OCI-LY3 (cell line): ENCODE measurements at regions not wholly inside any gene's neighbourhood (a gene's known extent, or its start where the extent isn't known, plus 50 kb on each side); places are given as distances from the start of the nearest gene placed in this dataset.

ENCODE experiments used
- CTCF ChIP-seq: fragments of 200-600, 300-600 bp; sonication (generic); IDR thresholded peaks from 2 replicates; pipeline ENCODE4 v1.5.1; 2014; ENCODE audit warnings: antibody characterized with exemption, low read length, low read depth
- EZH2phosphoT487 ChIP-seq: fragments of 200-600 bp; shearing (Covaris generic); IDR thresholded peaks from 2 replicates; pipeline ENCODE4 v1.6.1; 2018; ENCODE audit warnings: antibody characterized with exemption, mixed run types, low read depth

- TF ChIP-seq CTCF (no peak), EZH2phosphoT487 (no peak)
These were observed 66.4 kb downstream of the MAF start for GRCh38 chr16:79534143-79534542.
